HepG2 (cell line): ENCODE measurements at regions not wholly inside any gene's neighbourhood (a gene's known extent, or its start where the extent isn't known, plus 50 kb on each side); places are given as distances from the start of the nearest gene placed in this dataset.

Source experiments
- ATAC-seq: fragments of 200-7000 bp; cut with Tn5 transposase; 3 replicates; pipeline ENCODE4 v1.9.1; 2020; ENCODE audit warnings: mild to moderate bottlenecking, moderate library complexity
- BruUV-seq: library from RNA; stranded (reverse); fragments of 400-500 nt; replicated peaks from 2 replicates; lab custom pipeline; 2021; lab: Mats Ljungman, UMichigan
- CTCF ChIA-PET: fragments of 300-600 bp; formaldehyde crosslinking; extraction: SDS; loops from one replicate; lab custom pipeline; 2021; ENCODE audit warnings: low total read pairs, inconsistent platforms, low intra/inter-chr PET ratio; lab: Yijun Ruan, JAX
- POLR2A ChIA-PET: fragments of 350-600 bp; sonication (Branson Sonifier 250); formaldehyde crosslinking; loops from one replicate; lab custom pipeline; 2020; ENCODE audit warnings: antibody characterized with exemption, inconsistent platforms; lab: Yijun Ruan, JAX
- DNase-seq: peaks from one replicate; pipeline ENCODE4 v3.0.0-alpha.2; 2015; ENCODE audit warnings: low spot score
- FAIRE-seq: peaks from 3 replicates; lab custom pipeline; 2011; peaks lifted over from hg19 to GRCh38; lab: Jason Lieb, UNC
- H2AFZ ChIP-seq: one replicate; pipeline ENCODE4 v1.6.1; 2011; ENCODE audit warnings: low read length, inconsistent platforms
- H3K27ac ChIP-seq: fragments of 300-600 bp; 3 replicates; pipeline ENCODE4 v1.8.0; 2011; ENCODE audit warnings: mixed run types, mild to moderate bottlenecking, mixed read lengths, low read length, inconsistent platforms; ENCODE audit not compliant: insufficient read depth; ENCODE audit errors: extremely low read length
- H3K27me3 ChIP-seq, 2 experiments: fragments of 200-600 bp in 1 of 2; 2 replicates in 1 of 2; 3 replicates in 1 of 2; pipeline versions ENCODE4 v1.6.0 to v1.8.0; 2011; ENCODE audit warnings: low read length in 2 of 2, mild to moderate bottlenecking in 2 of 2, moderate library complexity in 2 of 2, inconsistent platforms in 1 of 2; ENCODE audit not compliant: insufficient read depth in 2 of 2, control insufficient read depth in 1 of 2
- H3K36me3 ChIP-seq, 2 experiments: fragments of 200-600 bp in 1 of 2; replicated peaks in 1 of 2; 2 replicates in 1 of 2; 3 replicates in 1 of 2; pipeline versions ENCODE4 v1.5.1 to v1.8.0; 2011; ENCODE audit warnings: low read length in 2 of 2, inconsistent platforms in 1 of 2; ENCODE audit not compliant: insufficient read depth in 2 of 2, control insufficient read depth in 1 of 2
- H3K4me1 ChIP-seq: 2 replicates; pipeline ENCODE4 v1.5.1; 2012; ENCODE audit warnings: low read length, inconsistent platforms; ENCODE audit not compliant: insufficient read depth
- H3K4me2 ChIP-seq: 2 replicates; pipeline ENCODE4 v1.6.0; 2011; ENCODE audit warnings: low read depth, low read length, inconsistent platforms
- H3K4me3 ChIP-seq, 3 experiments: fragments of 200-600 bp in 1 of 3; sonication (generic), shearing (Covaris generic) in 1 of 3; replicated peaks in 1 of 3; 2 replicates each; pipeline ENCODE4 v1.5.1; 2011 to 2016; ENCODE audit warnings: low read length in 3 of 3, inconsistent platforms in 2 of 3, low read depth in 2 of 3, mild to moderate bottlenecking in 2 of 3, control low read depth in 1 of 3, mixed read lengths in 1 of 3; ENCODE audit not compliant: insufficient read depth in 1 of 3
- H3K79me2 ChIP-seq: one replicate; pipeline ENCODE4 v1.6.1; 2011; ENCODE audit warnings: low read length, inconsistent platforms; ENCODE audit not compliant: insufficient read depth
- H3K9ac ChIP-seq: 2 replicates; pipeline ENCODE4 v1.6.0; 2011; ENCODE audit warnings: mild to moderate bottlenecking, low read depth, low read length, inconsistent platforms; ENCODE audit not compliant: insufficient read depth
- H3K9me3 ChIP-seq: 2 replicates; pipeline ENCODE4 v1.5.1; 2012; ENCODE audit warnings: mild to moderate bottlenecking, low read length
- H4K20me1 ChIP-seq: 2 replicates; pipeline ENCODE4 v1.6.0; 2011; ENCODE audit warnings: inconsistent platforms, mild to moderate bottlenecking, low read length, moderate library complexity; ENCODE audit not compliant: insufficient read depth
- ARID3A ChIP-seq: IDR thresholded peaks from 2 replicates; pipeline ENCODE4 v1.6.1; 2012; ENCODE audit warnings: low read depth, low read length, improper control_type of control experiment
- FOXA1 ChIP-seq, 2 experiments: fragments of 450-650 bp in 1 of 2; sonication (generic) in 1 of 2; formaldehyde crosslinking in 1 of 2; IDR thresholded peaks; 2 replicates each; pipeline versions ENCODE4 v1.4.0 to v1.6.1; 2016 to 2020; ENCODE audit warnings: missing genetic modification reagents in 1 of 2
- HNF4A ChIP-seq: sonication (generic); formaldehyde crosslinking; IDR thresholded peaks from 2 replicates; pipeline ENCODE4 v1.4.0; 2020; ENCODE audit warnings: missing genetic modification reagents
- JDP2 ChIP-seq: sonication (generic); formaldehyde crosslinking; IDR thresholded peaks from 2 replicates; pipeline ENCODE4 v1.8.1; 2022; ENCODE audit warnings: missing genetic modification reagents, borderline replicate concordance
- JUNB ChIP-seq: sonication (generic); formaldehyde crosslinking; IDR thresholded peaks from 2 replicates; pipeline ENCODE4 v1.8.0; 2022; ENCODE audit warnings: missing genetic modification reagents, mild to moderate bottlenecking, borderline replicate concordance
- MYC ChIP-seq: sonication (generic); formaldehyde crosslinking; IDR thresholded peaks from 2 replicates; pipeline ENCODE4 v1.9.0; 2021; ENCODE audit warnings: missing genetic modification reagents, borderline replicate concordance
- NFYC ChIP-seq: IDR thresholded peaks from 2 replicates; pipeline ENCODE4 v1.6.1; 2016; ENCODE audit warnings: missing genetic modification reagents, missing compliant biosample characterization
- NPAS2 ChIP-seq: sonication (generic); formaldehyde crosslinking; IDR thresholded peaks from 2 replicates; pipeline ENCODE4 v1.8.0; 2022; ENCODE audit warnings: mild to moderate bottlenecking, missing genetic modification reagents, borderline replicate concordance
- NR2F1 ChIP-seq, 2 experiments: fragments of 450-650 bp in 1 of 2; formaldehyde crosslinking in 1 of 2; IDR thresholded peaks; 2 replicates each; pipeline versions ENCODE4 v1.5.0 to v1.6.1; 2016 to 2020; ENCODE audit warnings: mild to moderate bottlenecking in 1 of 2, missing compliant biosample characterization in 1 of 2, missing genetic modification reagents in 1 of 2, moderate library complexity in 1 of 2
- SKI ChIP-seq: fragments of 450-650 bp; IDR thresholded peaks from one replicate; pipeline ENCODE4 v1.6.1; 2018; ENCODE audit warnings: mild to moderate bottlenecking; ENCODE audit not compliant: partially characterized antibody
- TP53 ChIP-seq: sonication (generic); formaldehyde crosslinking; conservative IDR thresholded peaks from 2 replicates; pipeline ENCODE4 v1.4.0; 2020; ENCODE audit warnings: missing genetic modification reagents
- ZC3H4 ChIP-seq: sonication (generic); formaldehyde crosslinking; IDR thresholded peaks from 2 replicates; pipeline ENCODE4 v1.4.0; 2020; ENCODE audit warnings: missing genetic modification reagents, borderline replicate concordance
- ZNF205 ChIP-seq: IDR thresholded peaks from 2 replicates; pipeline ENCODE4 v1.6.1; 2018; ENCODE audit warnings: missing biosample characterization, missing genetic modification reagents
- ZNF282 ChIP-seq: fragments of 450-650 bp; IDR thresholded peaks from 2 replicates; pipeline ENCODE4 v1.6.1; 2018; ENCODE audit not compliant: partially characterized antibody
- ZNF704 ChIP-seq: sonication (generic); formaldehyde crosslinking; IDR thresholded peaks from 2 replicates; pipeline ENCODE4 v1.8.1; 2023; ENCODE audit warnings: mild to moderate bottlenecking, inconsistent platforms, moderate library complexity, missing genetic modification reagents, borderline replicate concordance
- ZNF747 ChIP-seq: sonication (generic); formaldehyde crosslinking; IDR thresholded peaks from 2 replicates; pipeline ENCODE4 v1.8.1; 2023; ENCODE audit warnings: missing genetic modification reagents, mild to moderate bottlenecking, borderline replicate concordance
- ZNF749 ChIP-seq: sonication (generic); formaldehyde crosslinking; IDR thresholded peaks from 2 replicates; pipeline ENCODE4 v1.8.0; 2022; ENCODE audit warnings: mild to moderate bottlenecking, missing genetic modification reagents, moderate library complexity, borderline replicate concordance
- WGBS: methylation state at CpG from one replicate; pipeline ENCODE4 v1.1.6; 2017; ENCODE audit warnings: low lambda C conversion rate; 5-methylcytosine and 5-hydroxymethylcytosine counted together
- in situ Hi-C: cut with HindIII; loops from 2 replicates; pipeline ENCODE4 v1.10.0; 2017; ENCODE audit warnings: low pct_unique_long_range_greater_than_20kb; ENCODE audit not compliant: extremely low pct_ligation_motif_present
- intact Hi-C: fragments of 100-400 bp; cut with micrococcal nuclease; formaldehyde crosslinking; loops from one replicate; pipeline ENCODE4 v1.10.0; 2022; ENCODE audit not compliant: unreplicated experiment

- POLR2A ChIA-PET = no interaction called here
- DNase-seq (no peak), FAIRE-seq (no peak), ATAC-seq (peak; percentile 25)
- Histone ChIP-seq H3K4me1 (peaks cover 20% of the 10 kb centered on the region), H2AFZ (no peak overlapping the region), H3K27ac (peak overlapping the region; percentile 39), H3K4me2 (no peak overlapping the region), H3K79me2 (no peaks in the 10 kb centered on the region), H3K9me3 (no peaks in the 10 kb centered on the region), H3K4me3 (no peak overlapping the region), H3K9ac (no peak overlapping the region), H3K36me3 (no peaks in the 10 kb centered on the region), H4K20me1 (no peaks in the 10 kb centered on the region), H3K27me3 (no peaks in the 10 kb centered on the region)
- WGBS = 63% methylated on average over 4 of the region's 4 CpGs
- CTCF ChIA-PET = no interaction called here
- no peak for TF ChIP-seq TP53 (CRISPR knock-in tag)
- intact Hi-C loops (loop anchor here (5.0 to 10.0 kb wide), 2 partner anchors 61 to 832 kb away; partner anchors contain the start of genes HCFC2 and SLC41A2), in situ Hi-C loops (no loop called here)
- no TSS peak for BruUV-seq
Observed at GRCh38 chr12:104896710-104897109, 61.4 kb downstream of the SLC41A2 start.

GRCh38 chr12:104896146-104896545 is 61.9 kb downstream of the SLC41A2 start:
- H4K20me1 ChIP-seq = no peaks in the 10 kb centered on the region
- H2AFZ ChIP-seq = no peak overlapping the region
- in situ Hi-C loops (no loop called here), intact Hi-C loops (loop anchor here (5.0 to 10.0 kb wide), 2 partner anchors 61 to 831 kb away; partner anchors contain the start of genes HCFC2 and SLC41A2)
- no peaks in the 10 kb centered on the region for H3K9me3 ChIP-seq
- no peaks in the 10 kb centered on the region for H3K79me2 ChIP-seq
- POLR2A ChIA-PET = no interaction called here
- no peak overlapping the region for H3K4me3 ChIP-seq
- H3K27ac ChIP-seq = peak overlapping the region; percentile 39
- H3K4me1 ChIP-seq = peaks cover 20% of the 10 kb centered on the region
- CTCF ChIA-PET = no interaction called here
- no peaks in the 10 kb centered on the region for H3K27me3 ChIP-seq
- H3K9ac ChIP-seq = no peak overlapping the region
- H3K36me3 ChIP-seq = no peaks in the 10 kb centered on the region
- peak; percentile 71 for ATAC-seq
- no peak overlapping the region for H3K4me2 ChIP-seq
- no peak for FAIRE-seq
- no TSS peak for BruUV-seq
- DNase-seq = peak; percentile 67
- TF ChIP-seq ZC3H4 (CRISPR knock-in tag) (no peak), JUNB (CRISPR knock-in tag) (no peak), ZNF205 (CRISPR knock-in tag) (no peak), ZNF704 (CRISPR knock-in tag) (no peak), ZNF747 (CRISPR knock-in tag) (no peak), ARID3A (peak; percentile 65), HNF4A (CRISPR knock-in tag) (peak; percentile 23; the same call in 1 of the 2 replicates), ZNF749 (CRISPR knock-in tag) (no peak), MYC (no peak), NPAS2 (CRISPR knock-in tag) (no peak), SKI (no peak), JDP2 (CRISPR knock-in tag) (no peak), NFYC (CRISPR knock-in tag) (no peak), ZNF282 (no peak), FOXA1 (IDR thresholded peaks at IDR 0.05) (no peak), FOXA1 (CRISPR knock-in tag; IDR thresholded peaks at IDR 0.05) (peak; percentile 3; the same call in 1 of the 2 replicates), NR2F1 (CRISPR knock-in tag; IDR thresholded peaks at IDR 0.05) (no peak)
